Ectodermal cell (in vitro differentiated cells): ENCODE measurements at regions not wholly inside any gene's neighbourhood (a gene's known extent, or its start where the extent isn't known, plus 50 kb on each side); places are given as distances from the start of the nearest gene placed in this dataset.

Experiments
- H3K27ac ChIP-seq: 2 replicates; pipeline ENCODE4 v1.7.0; 2013; ENCODE audit warnings: mild to moderate bottlenecking, low read depth, low read length; ENCODE audit not compliant: insufficient read depth, poor library complexity, severe bottlenecking
- H3K27me3 ChIP-seq: 2 replicates; pipeline ENCODE4 v1.7.0; 2013; ENCODE audit warnings: mild to moderate bottlenecking, low read length; ENCODE audit not compliant: insufficient read depth, control insufficient read depth, poor library complexity, severe bottlenecking
- H3K36me3 ChIP-seq: one replicate; pipeline ENCODE4 v1.7.0; 2013; ENCODE audit warnings: low read length; ENCODE audit not compliant: control insufficient read depth, insufficient read depth
- H3K4me1 ChIP-seq: one replicate; pipeline ENCODE4 v1.7.0; 2013; ENCODE audit warnings: low read length; ENCODE audit not compliant: control insufficient read depth, insufficient read depth
- H3K4me3 ChIP-seq: 2 replicates; pipeline ENCODE4 v1.7.0; 2013; ENCODE audit warnings: low read depth, low read length, control low read depth; ENCODE audit not compliant: insufficient read depth
- H3K9me3 ChIP-seq: 2 replicates; pipeline ENCODE4 v1.7.0; 2013; ENCODE audit warnings: mild to moderate bottlenecking, low read length, moderate library complexity; ENCODE audit not compliant: control insufficient read depth
- WGBS, 2 experiments: methylation state at CpG; one replicate each; pipeline ENCODE4 v1.1.7; 2013; ENCODE audit warnings: missing lambda C conversion rate in 2 of 2; 5-methylcytosine and 5-hydroxymethylcytosine counted together

GRCh38 chr11:115955803-115956202 lies 451.6 kb upstream of the CADM1 start:
- Histone ChIP-seq H3K27me3 (no peaks in the 10 kb centered on the region), H3K36me3 (no peaks in the 10 kb centered on the region), H3K27ac (no peak overlapping the region), H3K4me3 (no peak overlapping the region), H3K4me1 (no peaks in the 10 kb centered on the region), H3K9me3 (peaks cover 3% of the 10 kb centered on the region)
- WGBS, 2 experiments = 86 to 90% methylated on average over 2 of the region's 2 CpGs

GRCh38 chr11:115950660-115951059 lies 446.4 kb upstream of the CADM1 start:
- Histone ChIP-seq H3K27me3 (no peaks in the 10 kb centered on the region), H3K27ac (no peak overlapping the region), H3K4me1 (no peaks in the 10 kb centered on the region), H3K36me3 (no peaks in the 10 kb centered on the region), H3K9me3 (peaks cover 3% of the 10 kb centered on the region), H3K4me3 (no peak overlapping the region)
- WGBS, 2 experiments = 90 to 93% methylated on average over 1 to 2 of the region's 2 CpGs

- Histone ChIP-seq H3K4me3 (no peak overlapping the region), H3K27me3 (no peaks in the 10 kb centered on the region), H3K4me1 (no peaks in the 10 kb centered on the region), H3K27ac (no peak overlapping the region), H3K9me3 (no peaks in the 10 kb centered on the region), H3K36me3 (no peaks in the 10 kb centered on the region)
- WGBS, 2 experiments = 94 to 95% methylated on average over 8 of the region's 8 CpGs
Measured at GRCh38 chr11:115944596-115944995, 440.4 kb upstream of the CADM1 start.

GRCh38 chr11:115942011-115942410 lies 437.8 kb upstream of the CADM1 start:
- 83 to 100% methylated on average over 1 to 2 of the region's 2 CpGs for WGBS, 2 experiments
- H3K4me1 ChIP-seq = no peaks in the 10 kb centered on the region
- H3K4me3 ChIP-seq = no peak overlapping the region
- H3K27me3 ChIP-seq = no peaks in the 10 kb centered on the region
- H3K9me3 ChIP-seq = no peaks in the 10 kb centered on the region
- H3K36me3 ChIP-seq = no peaks in the 10 kb centered on the region
- no peak overlapping the region for H3K27ac ChIP-seq

GRCh38 chr11:115941481-115941993 lies 437.3 kb upstream of the CADM1 start:
- Histone ChIP-seq H3K9me3 (no peaks in the 10 kb centered on the region), H3K4me3 (no peak overlapping the region), H3K27ac (no peak overlapping the region), H3K4me1 (no peaks in the 10 kb centered on the region), H3K27me3 (no peaks in the 10 kb centered on the region), H3K36me3 (no peaks in the 10 kb centered on the region)
- 92 to 93% methylated on average over 15 of the region's 15 CpGs for WGBS, 2 experiments

GRCh38 chr11:115941044-115941443 lies 436.8 kb upstream of the CADM1 start:
- 90 to 95% methylated on average over 5 of the region's 5 CpGs for WGBS, 2 experiments
- Histone ChIP-seq H3K4me3 (no peak overlapping the region), H3K36me3 (no peaks in the 10 kb centered on the region), H3K9me3 (no peaks in the 10 kb centered on the region), H3K27ac (no peak overlapping the region), H3K4me1 (no peaks in the 10 kb centered on the region), H3K27me3 (no peaks in the 10 kb centered on the region)

- WGBS, 2 experiments = 89 to 93% methylated on average over 7 of the region's 7 CpGs
- Histone ChIP-seq H3K9me3 (no peaks in the 10 kb centered on the region), H3K27ac (no peak overlapping the region), H3K36me3 (no peaks in the 10 kb centered on the region), H3K4me1 (no peaks in the 10 kb centered on the region), H3K4me3 (no peak overlapping the region), H3K27me3 (no peaks in the 10 kb centered on the region)
Measured at GRCh38 chr11:115939731-115940421, 435.7 kb upstream of the CADM1 start.

- Histone ChIP-seq H3K4me3 (no peak overlapping the region), H3K27ac (no peak overlapping the region), H3K4me1 (no peaks in the 10 kb centered on the region), H3K36me3 (no peaks in the 10 kb centered on the region), H3K27me3 (no peaks in the 10 kb centered on the region), H3K9me3 (no peaks in the 10 kb centered on the region)
- 91 to 92% methylated on average over 6 of the region's 6 CpGs for WGBS, 2 experiments
Measured at GRCh38 chr11:115939104-115939730, 435.0 kb upstream of the CADM1 start.

GRCh38 chr11:115933564-115933963 lies 429.3 kb upstream of the CADM1 start:
- Histone ChIP-seq H3K27ac (no peak overlapping the region), H3K4me3 (no peak overlapping the region), H3K36me3 (no peaks in the 10 kb centered on the region), H3K4me1 (peaks cover 14% of the 10 kb centered on the region), H3K9me3 (no peaks in the 10 kb centered on the region), H3K27me3 (no peaks in the 10 kb centered on the region)
- WGBS, 2 experiments = 92 to 94% methylated on average over 3 to 4 of the region's 4 CpGs

- H3K27ac ChIP-seq = no peak overlapping the region
- H3K4me1 ChIP-seq = peaks cover 20% of the 10 kb centered on the region
- H3K27me3 ChIP-seq = no peaks in the 10 kb centered on the region
- no peak overlapping the region for H3K4me3 ChIP-seq
- no peaks in the 10 kb centered on the region for H3K36me3 ChIP-seq
- no peaks in the 10 kb centered on the region for H3K9me3 ChIP-seq
- WGBS, 2 experiments = 93 to 94% methylated on average over 1 of the region's 1 CpG
Measured at GRCh38 chr11:115931548-115932083, 427.4 kb upstream of the CADM1 start.
